Mammary epithelial cell (primary cell): ENCODE measurements at regions not wholly inside any gene's neighbourhood (a gene's known extent, or its start where the extent isn't known, plus 50 kb on each side); places are given as distances from the start of the nearest gene placed in this dataset.
"Not testable (repeated sequence)": the region's sequence is repeated elsewhere in the genome, so short reads cannot be mapped to it uniquely, and the experiment has no call there.

ENCODE experiments used
- EZH2 ChIP-seq: IDR thresholded peaks from 2 replicates; pipeline ENCODE4 v1.6.1; 2012; ENCODE audit warnings: low read length, inconsistent platforms, borderline replicate concordance
- TF ChIP-seq, protein P1 (sequence below), 2 donors: IDR thresholded peaks in 1 of 2; conservative IDR thresholded peaks in 1 of 2; 2 replicates each; pipeline ENCODE4 v1.5.1; 2011 to 2012; ENCODE audit warnings: inconsistent platforms in 2 of 2, low read length in 2 of 2, mild to moderate bottlenecking in 2 of 2, control low read depth in 1 of 2, low read depth in 1 of 2; ENCODE audit not compliant: insufficient read depth in 1 of 2; ENCODE audit errors: extremely low read depth in 1 of 2

DNA sequence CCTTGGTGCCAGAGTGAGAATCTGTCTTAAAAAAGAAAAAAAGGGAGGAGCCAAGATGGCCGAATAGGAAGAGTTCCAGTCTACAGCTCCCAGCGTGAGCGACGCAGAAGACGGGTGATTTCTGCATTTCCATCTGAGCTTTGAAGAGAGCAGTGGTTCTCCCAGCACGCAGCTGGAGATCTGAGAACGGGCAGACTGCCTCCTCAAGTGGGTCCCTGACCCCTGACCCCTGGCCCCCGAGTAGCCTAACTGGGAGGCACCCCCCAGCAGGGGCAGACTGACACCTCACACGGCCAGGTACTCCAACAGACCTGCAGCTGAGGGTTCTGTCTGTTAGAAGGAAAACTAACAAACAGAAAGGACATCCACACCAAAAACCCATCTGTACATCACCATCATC is 937.9 kb upstream of the ZNF722 start:
- TF ChIP-seq, protein P1, sequence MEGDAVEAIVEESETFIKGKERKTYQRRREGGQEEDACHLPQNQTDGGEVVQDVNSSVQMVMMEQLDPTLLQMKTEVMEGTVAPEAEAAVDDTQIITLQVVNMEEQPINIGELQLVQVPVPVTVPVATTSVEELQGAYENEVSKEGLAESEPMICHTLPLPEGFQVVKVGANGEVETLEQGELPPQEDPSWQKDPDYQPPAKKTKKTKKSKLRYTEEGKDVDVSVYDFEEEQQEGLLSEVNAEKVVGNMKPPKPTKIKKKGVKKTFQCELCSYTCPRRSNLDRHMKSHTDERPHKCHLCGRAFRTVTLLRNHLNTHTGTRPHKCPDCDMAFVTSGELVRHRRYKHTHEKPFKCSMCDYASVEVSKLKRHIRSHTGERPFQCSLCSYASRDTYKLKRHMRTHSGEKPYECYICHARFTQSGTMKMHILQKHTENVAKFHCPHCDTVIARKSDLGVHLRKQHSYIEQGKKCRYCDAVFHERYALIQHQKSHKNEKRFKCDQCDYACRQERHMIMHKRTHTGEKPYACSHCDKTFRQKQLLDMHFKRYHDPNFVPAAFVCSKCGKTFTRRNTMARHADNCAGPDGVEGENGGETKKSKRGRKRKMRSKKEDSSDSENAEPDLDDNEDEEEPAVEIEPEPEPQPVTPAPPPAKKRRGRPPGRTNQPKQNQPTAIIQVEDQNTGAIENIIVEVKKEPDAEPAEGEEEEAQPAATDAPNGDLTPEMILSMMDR (conservative IDR thresholded peaks at IDR 0.05 in 1 of 2, IDR thresholded peaks at IDR 0.05 in 1 of 2; ENCODE audit: extremely low read depth in 1 of 2, insufficient read depth in 1 of 2, low read depth in 1 of 2, low read length in 2 of 2), result not testable (repeated sequence)
- not testable (repeated sequence) for TF ChIP-seq EZH2
